Stomach smooth muscle (tissue), 2 donors: ENCODE measurements at regions not wholly inside any gene's neighbourhood (a gene's known extent, or its start where the extent isn't known, plus 50 kb on each side); places are given as distances from the start of the nearest gene placed in this dataset.
"Not testable (repeated sequence)": the region's sequence is repeated elsewhere in the genome, so short reads cannot be mapped to it uniquely, and the experiment has no call there.

Source experiments
- H3K27ac ChIP-seq: one replicate; pipeline ENCODE4 v1.7.0; 2013; ENCODE audit warnings: mild to moderate bottlenecking, low read length, inconsistent platforms
- H3K27me3 ChIP-seq, 2 donors: one replicate each; pipeline ENCODE4 v1.7.0; 2013; ENCODE audit warnings: low read length in 2 of 2; ENCODE audit not compliant: insufficient read depth in 2 of 2, control insufficient read depth in 1 of 2
- H3K36me3 ChIP-seq, 2 donors: one replicate each; pipeline ENCODE4 v1.7.0; 2013; ENCODE audit warnings: low read length in 2 of 2; ENCODE audit not compliant: control insufficient read depth in 2 of 2, insufficient read depth in 2 of 2
- H3K4me1 ChIP-seq: one replicate; pipeline ENCODE4 v1.7.0; 2013; ENCODE audit warnings: low read length; ENCODE audit not compliant: control insufficient read depth, insufficient read depth
- H3K4me3 ChIP-seq, 2 donors: one replicate each; pipeline ENCODE4 v1.7.0; 2013; ENCODE audit warnings: low read length in 2 of 2
- H3K9ac ChIP-seq, 2 donors: one replicate each; pipeline ENCODE4 v1.7.0; 2013; ENCODE audit warnings: low read length in 2 of 2, mild to moderate bottlenecking in 1 of 2
- H3K9me3 ChIP-seq, 2 donors: one replicate each; pipeline ENCODE4 v1.7.0; 2013; ENCODE audit warnings: low read length in 2 of 2; ENCODE audit not compliant: control insufficient read depth in 2 of 2
- donor health status: healthy.
- donor health status: Pancreatic carcinoma.

DNA sequence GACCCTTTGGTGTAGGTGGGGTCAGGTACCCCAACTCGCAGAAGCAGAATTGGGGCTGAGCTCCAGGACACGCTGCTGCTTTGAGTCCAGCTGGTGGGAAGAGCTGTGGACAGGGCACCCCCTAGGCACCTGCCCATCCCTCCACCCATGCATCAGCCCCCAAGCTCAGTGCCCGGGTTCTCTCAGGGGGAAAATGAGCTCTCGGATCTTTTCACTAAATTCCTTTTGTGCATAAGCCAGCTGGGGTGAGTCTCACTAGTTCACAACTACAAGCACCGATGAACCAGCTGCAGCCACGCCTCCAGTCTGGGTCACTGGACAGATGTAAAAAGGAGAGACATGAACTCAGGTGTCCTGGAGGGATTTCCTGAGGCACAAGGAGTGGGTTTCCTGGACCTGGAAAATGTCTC lies 286.8 kb downstream of the CRLF2 start:
- Histone ChIP-seq H3K9ac (no peak overlapping the region), H3K27me3 (no peaks in the 10 kb centered on the region)

DNA sequence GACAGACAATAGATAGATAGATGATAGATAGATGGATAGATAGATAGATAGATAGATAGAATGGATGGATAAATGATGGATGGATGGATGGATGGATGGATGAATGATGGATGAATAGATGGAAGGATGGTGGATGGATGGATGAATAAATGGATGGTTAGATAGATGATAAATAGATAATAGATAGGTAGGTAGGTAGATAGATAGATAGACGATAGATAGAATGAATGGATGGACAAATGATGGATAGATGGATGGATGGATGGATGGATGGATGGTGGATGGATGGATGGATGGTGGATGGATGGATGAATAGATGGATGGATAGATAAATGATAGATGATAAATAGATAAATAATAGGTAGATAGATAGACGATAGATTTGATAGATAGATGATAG lies 287.4 kb downstream of the CRLF2 start:
- Histone ChIP-seq H3K9me3 (peaks cover 0 to 6% of the 10 kb centered on the region in 2 donors), H3K4me3 (no peak overlapping the region), H3K4me1 (no peaks in the 10 kb centered on the region), H3K9ac (no peak overlapping the region), H3K27me3 (no peaks in the 10 kb centered on the region), H3K27ac (no peak overlapping the region), H3K36me3 (no peaks in the 10 kb centered on the region)

More for the DNA sequence above, 286.8 kb downstream of the CRLF2 start:
- H3K9me3 ChIP-seq = peaks cover 0 to 6% of the 10 kb centered on the region in 2 donors
- H3K4me1 ChIP-seq = no peaks in the 10 kb centered on the region
- H3K27ac ChIP-seq = no peak overlapping the region
- no peaks in the 10 kb centered on the region for H3K36me3 ChIP-seq
- no peak overlapping the region for H3K4me3 ChIP-seq

DNA sequence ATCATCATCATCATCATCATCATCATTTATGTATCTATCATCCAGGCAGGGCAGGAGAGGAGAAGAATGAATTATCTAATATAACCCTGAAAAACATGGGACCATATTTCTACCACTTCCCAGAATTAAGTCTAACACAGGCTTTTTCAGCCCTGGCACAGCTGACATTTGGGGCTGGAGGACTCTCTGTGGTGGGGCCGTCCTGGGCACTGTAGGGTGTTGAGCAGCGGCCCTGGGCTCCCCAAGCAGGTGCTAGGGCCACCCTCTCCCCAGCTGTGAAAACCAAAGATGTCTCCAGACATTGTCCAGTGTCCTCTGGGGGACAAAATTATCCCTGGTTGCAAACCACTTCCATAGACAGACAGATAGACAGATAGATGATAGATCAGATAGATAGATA lies 288.4 kb downstream of the CRLF2 start:
- Histone ChIP-seq H3K27ac (no peak overlapping the region), H3K36me3 (no peaks in the 10 kb centered on the region), H3K9me3 (peaks cover 0 to 6% of the 10 kb centered on the region in 2 donors), H3K4me3 (no peak overlapping the region), H3K27me3 (no peaks in the 10 kb centered on the region), H3K4me1 (no peaks in the 10 kb centered on the region), H3K9ac (no peak overlapping the region)

DNA sequence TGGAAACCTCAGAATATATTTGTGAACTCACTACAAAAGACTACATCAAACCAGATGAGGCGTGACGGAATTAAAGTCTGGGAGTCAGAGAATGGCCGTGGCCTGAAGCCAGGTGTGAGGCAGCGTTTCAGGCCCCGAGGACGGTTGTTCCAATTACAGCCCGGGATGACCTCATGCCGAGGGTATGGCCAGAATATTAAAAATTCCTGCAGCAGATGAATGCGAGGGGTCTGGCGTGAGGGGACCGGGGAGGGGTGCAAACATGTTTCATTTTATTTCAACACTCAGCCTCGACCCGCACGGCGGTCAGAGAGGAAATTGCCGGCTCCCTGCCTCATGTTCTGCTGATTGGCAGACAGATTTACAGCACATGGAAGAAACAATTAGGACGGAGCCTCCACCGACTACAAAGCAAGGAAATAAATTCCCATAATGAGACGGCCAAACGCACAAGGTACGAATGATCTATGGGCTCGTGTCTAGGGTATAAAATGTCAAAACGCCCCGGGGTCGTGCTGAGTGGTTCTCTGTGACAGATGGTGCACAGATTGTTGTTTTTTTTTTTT lies 289.7 kb downstream of the SHOX start:
- Histone ChIP-seq H3K9ac (no peak overlapping the region), H3K36me3 (no peaks in the 10 kb centered on the region), H3K9me3 (peaks cover 0 to 3% of the 10 kb centered on the region in 2 donors), H3K27ac (no peak overlapping the region), H3K4me1 (no peaks in the 10 kb centered on the region), H3K4me3 (no peak overlapping the region), H3K27me3 (no peaks in the 10 kb centered on the region)

DNA sequence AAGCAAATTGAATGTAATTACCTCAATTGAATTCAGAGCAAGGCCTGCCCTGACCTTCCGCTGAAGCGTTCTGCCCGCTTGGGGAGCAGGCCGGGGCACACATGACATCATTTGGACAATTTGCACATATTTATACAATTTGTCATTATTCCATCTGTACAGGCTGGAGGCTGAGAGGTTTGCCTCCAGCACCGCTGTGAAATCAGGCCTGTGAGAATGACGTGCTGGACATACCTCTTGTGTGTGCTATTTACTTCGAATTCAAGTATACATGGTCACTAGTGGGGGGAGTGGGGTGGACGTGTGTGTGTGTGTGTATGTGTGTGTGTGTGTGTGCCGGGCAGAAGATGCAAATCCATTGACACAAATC lies 285.6 kb downstream of the SHOX start:
- H3K36me3 ChIP-seq = no peaks in the 10 kb centered on the region

DNA sequence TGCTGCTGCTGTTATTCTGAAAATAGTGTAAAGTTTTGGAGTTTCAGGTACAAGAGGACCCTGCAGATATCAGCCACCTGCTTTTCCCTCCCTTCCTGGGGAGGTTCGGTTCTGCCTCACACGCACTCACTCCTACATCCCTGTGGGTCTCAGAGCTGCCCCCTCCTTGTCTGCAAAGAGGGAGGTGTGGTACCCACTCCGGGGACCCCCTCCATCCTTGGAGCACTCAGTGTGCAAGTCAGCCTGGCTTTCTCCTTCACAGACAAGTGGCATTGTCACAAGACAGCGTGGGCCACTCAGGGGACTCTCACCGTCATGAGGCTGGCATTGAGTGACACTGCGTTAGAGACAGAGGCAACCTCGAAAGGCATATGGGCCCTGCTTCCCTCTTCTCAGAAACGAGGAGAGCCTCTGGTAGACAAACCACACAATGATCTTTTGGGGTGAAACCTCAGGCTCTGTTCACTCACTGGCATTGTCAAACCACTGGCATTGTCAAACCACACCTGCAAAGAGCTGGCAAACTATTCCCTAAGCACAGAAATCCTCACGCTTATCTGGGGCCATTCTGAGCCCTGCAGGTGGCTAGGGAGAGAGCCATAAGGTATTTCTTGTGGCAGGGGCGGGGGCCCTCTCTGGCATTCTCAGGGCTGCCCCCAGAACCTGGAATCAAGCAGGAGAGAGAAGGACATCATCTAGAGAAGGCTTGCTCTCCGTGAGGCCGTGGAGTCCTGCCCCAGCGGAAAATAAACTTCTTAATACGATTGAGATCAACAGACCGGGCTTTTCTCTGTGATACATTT lies 285.0 kb downstream of the SHOX start:
- H3K27ac ChIP-seq = no peak overlapping the region
- H3K27me3 ChIP-seq = no peaks in the 10 kb centered on the region

More for the DNA sequence above, 285.6 kb downstream of the SHOX start:
- Histone ChIP-seq H3K27ac (no peak overlapping the region), H3K4me1 (no peaks in the 10 kb centered on the region), H3K9ac (no peak overlapping the region), H3K9me3 (peaks cover 0 to 3% of the 10 kb centered on the region in 2 donors), H3K27me3 (no peaks in the 10 kb centered on the region), H3K4me3 (no peak overlapping the region)

DNA sequence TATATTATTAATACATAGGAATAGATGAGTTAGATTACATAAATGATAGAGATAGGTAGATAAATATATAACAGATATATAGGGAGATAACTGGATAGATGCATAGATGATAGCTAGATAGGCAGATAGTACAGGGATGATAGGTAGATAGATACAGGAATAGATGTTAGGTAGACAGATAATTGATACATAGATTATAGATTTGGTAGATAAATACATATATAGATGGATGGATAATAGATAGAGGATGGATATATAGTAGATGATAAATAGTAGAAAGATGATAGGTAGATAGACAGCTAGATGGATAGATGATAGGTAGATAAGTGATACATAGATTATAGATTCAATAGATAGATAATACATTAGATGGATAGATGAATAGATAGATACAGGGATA lies 283.6 kb downstream of the SHOX start:
- Histone ChIP-seq H3K27ac (no peak overlapping the region), H3K27me3 (no peaks in the 10 kb centered on the region), H3K4me1 (no peaks in the 10 kb centered on the region), H3K9me3 (peaks cover 0 to 3% of the 10 kb centered on the region in 2 donors), H3K4me3 (no peak overlapping the region), H3K9ac (no peak overlapping the region), H3K36me3 (no peaks in the 10 kb centered on the region)

More for the DNA sequence above, 285.0 kb downstream of the SHOX start:
- Histone ChIP-seq H3K4me3 (no peak overlapping the region), H3K36me3 (no peaks in the 10 kb centered on the region), H3K9me3 (peaks cover 0 to 3% of the 10 kb centered on the region in 2 donors), H3K4me1 (no peaks in the 10 kb centered on the region), H3K9ac (no peak overlapping the region)

DNA sequence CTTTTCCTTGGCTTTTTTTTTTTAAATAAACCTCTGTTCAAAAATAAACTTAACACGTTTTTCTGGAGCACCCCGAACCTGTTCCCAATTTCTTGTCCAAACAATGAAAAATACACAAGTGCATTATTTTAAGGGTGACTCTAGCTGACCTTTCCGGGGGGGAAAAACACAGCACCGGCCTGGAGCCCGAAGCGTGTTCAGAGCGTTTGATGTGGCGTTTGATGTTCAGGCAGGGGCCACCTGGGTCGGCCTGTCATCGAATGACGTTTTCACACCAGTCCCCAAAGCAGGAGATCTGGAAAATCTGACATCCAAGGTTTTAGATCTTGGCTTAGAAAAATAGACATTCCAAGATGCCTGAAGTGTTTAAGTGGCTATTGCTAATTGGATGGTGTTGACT lies 282.1 kb downstream of the SHOX start:
- H3K9me3 ChIP-seq = no peaks in the 10 kb centered on the region
- H3K4me3 ChIP-seq = no peak overlapping the region
- no peak overlapping the region for H3K9ac ChIP-seq

DNA sequence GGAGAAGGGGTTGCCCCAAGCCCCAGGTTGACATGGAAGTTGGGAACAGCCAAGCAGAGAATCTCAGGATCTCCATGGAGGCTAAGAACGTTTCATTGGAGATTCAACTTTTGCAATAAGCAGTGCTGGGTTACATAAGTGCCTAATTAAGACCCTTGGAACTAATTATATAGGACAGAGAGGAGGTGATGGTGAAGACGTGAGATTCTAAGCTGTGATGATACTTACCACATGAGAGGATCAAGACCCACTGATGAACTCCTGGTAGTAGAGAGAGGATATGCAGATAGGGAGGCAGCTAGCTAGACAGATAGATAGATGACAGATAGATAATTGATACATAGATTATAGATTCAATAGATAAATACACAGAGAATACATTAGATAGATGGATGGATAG lies 278.5 kb downstream of the SHOX start:
- not testable (repeated sequence) for H3K9ac ChIP-seq, H3K36me3 ChIP-seq, H3K27me3 ChIP-seq, H3K4me3 ChIP-seq, H3K27ac ChIP-seq, H3K4me1 ChIP-seq, H3K9me3 ChIP-seq

More for the DNA sequence above, 282.1 kb downstream of the SHOX start:
- Histone ChIP-seq H3K4me1 (no peaks in the 10 kb centered on the region), H3K27ac (no peak overlapping the region), H3K27me3 (no peaks in the 10 kb centered on the region), H3K36me3 (no peaks in the 10 kb centered on the region)

DNA sequence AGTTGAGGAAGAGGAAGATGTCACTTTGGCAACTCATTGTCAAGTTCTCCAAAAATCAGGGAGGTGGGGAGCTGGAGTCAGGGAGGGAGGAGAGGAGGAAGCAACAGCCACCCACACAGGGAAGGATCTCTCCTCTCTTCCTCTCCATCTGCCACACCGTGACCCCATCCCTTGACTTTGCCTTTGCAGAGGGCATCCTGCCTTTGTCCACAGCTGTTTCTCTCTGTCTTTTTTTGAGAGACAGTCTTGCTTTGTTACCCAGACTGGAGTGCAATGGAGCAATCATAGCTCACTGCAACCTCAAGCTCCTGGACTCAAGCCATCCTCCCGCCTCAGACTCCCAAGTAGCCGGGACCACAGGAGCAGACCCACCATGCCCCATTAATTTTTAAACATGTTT lies 276.0 kb downstream of the SHOX start:
- H3K27me3 ChIP-seq = no peaks in the 10 kb centered on the region
- no peak overlapping the region for H3K4me3 ChIP-seq
- H3K36me3 ChIP-seq = no peaks in the 10 kb centered on the region
- H3K4me1 ChIP-seq = no peaks in the 10 kb centered on the region
- no peak overlapping the region for H3K27ac ChIP-seq
- no peaks in the 10 kb centered on the region for H3K9me3 ChIP-seq
- H3K9ac ChIP-seq = no peak overlapping the region
